22Rv1 (cell line): ENCODE measurements at regions not wholly inside any gene's neighbourhood (a gene's known extent, or its start where the extent isn't known, plus 50 kb on each side); places are given as distances from the start of the nearest gene placed in this dataset.

ENCODE experiments used
- H3K27ac ChIP-seq: fragments of 450-650 bp; 2 replicates; pipeline ENCODE4 v1.5.1; 2017
- CTCF ChIP-seq: fragments of 450-650 bp; IDR thresholded peaks from 2 replicates; pipeline ENCODE4 v1.5.1; 2017; ENCODE audit warnings: mild to moderate bottlenecking
- ZFX ChIP-seq: fragments of 450-650 bp; IDR thresholded peaks from 2 replicates; pipeline ENCODE4 v1.6.1; 2017; ENCODE audit warnings: antibody characterized with exemption, borderline replicate concordance

- H3K27ac ChIP-seq, result no peak overlapping the region
- no peak for TF ChIP-seq ZFX
- TF ChIP-seq CTCF, result no peak
Observed at GRCh38 chr2:41644936-41645335, 402.9 kb upstream of the PKDCC start.

GRCh38 chr2:41647468-41648050 lies 400.3 kb upstream of the PKDCC start:
- no peak for TF ChIP-seq CTCF
- no peak for TF ChIP-seq ZFX
- no peak overlapping the region for H3K27ac ChIP-seq

- no peak overlapping the region for H3K27ac ChIP-seq
- no peak for TF ChIP-seq CTCF
Observed at GRCh38 chr2:41657226-41657625, 390.6 kb upstream of the PKDCC start.

- TF ChIP-seq ZFX, result no peak
- TF ChIP-seq CTCF, result no peak
Observed at GRCh38 chr2:41659758-41660157, 388.1 kb upstream of the PKDCC start.

GRCh38 chr2:41662461-41662860 lies 385.4 kb upstream of the PKDCC start:
- H3K27ac ChIP-seq, result no peak overlapping the region
- TF ChIP-seq ZFX, result no peak
- no peak for TF ChIP-seq CTCF

More at GRCh38 chr2:41659758-41660157, 388.1 kb upstream of the PKDCC start:
- H3K27ac ChIP-seq, result no peak overlapping the region

- TF ChIP-seq ZFX (no peak), CTCF (no peak)
- no peak overlapping the region for H3K27ac ChIP-seq
Observed at GRCh38 chr2:41663056-41663455, 384.8 kb upstream of the PKDCC start.

- TF ChIP-seq ZFX (no peak), CTCF (no peak)
- H3K27ac ChIP-seq, result no peak overlapping the region
Observed at GRCh38 chr2:41668529-41668928, 379.3 kb upstream of the PKDCC start.
